ENCODE measurements at regions not wholly inside any gene's neighbourhood (a gene's known extent, or its start where the extent isn't known, plus 50 kb on each side); places are given as distances from the start of the nearest gene placed in this dataset.

DNA sequence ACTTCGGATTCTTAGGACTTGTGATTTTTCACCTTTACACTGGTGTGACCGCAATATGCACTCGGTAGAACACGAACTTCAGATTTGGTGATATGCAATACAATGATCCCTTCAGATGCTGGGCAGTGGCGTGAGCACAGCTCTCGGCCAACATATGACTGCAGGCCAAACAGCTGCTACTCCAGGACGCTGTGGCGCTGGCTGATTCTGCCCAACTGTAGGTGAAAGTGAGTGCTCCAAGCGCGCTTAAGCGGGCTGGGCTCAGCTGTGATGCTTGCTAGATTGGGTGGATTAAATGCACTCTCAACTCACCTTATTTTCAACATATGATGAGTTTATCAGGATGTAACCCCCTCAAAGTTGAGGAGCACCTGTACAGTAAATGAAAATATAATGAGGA, 137.6 kb upstream of the RET start:
- TF ChIP-seq SUZ12 (IDR thresholded peaks at IDR 0.05) (no peak), ARNT (IDR thresholded peaks at IDR 0.05) (no peak), LEF1 (IDR thresholded peaks at IDR 0.05; ENCODE audit: borderline replicate concordance) (no peak), FOXA1 (IDR thresholded peaks at IDR 0.05) (no peak), SP1 (IDR thresholded peaks at IDR 0.05) (no peak)
- no peak for DNase-seq (ENCODE audit: extremely low spot score)
- ChIA-PET CTCF (no interaction called here), POLR2A (no interaction called here)

DNA sequence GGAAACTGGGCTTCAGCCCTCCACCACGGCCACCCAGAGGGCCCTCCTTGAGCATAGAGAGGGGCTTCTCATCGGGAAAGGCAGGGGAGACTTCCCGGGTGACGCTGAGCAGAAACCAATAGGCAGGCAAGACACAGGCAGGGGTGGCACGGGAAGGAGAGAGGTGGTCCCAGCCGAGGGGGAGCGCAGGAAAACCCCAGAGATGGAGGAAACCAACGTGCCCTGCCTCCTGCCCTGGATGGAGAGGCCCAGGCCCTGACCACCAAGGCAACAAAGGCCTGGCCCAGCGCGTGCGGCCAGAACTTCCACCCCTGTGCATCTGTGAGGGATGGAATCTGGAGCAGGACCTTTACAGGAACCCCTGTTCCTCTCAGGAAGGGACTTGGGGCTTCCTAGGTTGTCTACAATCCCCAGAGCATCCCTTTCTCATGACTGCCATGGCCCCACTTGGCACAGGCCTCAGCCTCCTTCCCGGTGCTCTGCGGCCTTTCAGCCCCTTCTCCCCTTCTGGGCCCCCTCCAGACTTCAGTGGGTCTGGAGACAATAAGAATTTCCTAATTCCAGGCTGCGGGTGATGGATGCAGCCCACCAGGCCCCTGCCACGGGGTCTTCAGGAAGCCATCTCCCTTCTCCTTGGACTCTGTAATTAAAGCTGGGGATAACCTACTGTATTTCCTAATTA, 137.0 kb upstream of the RET start:
- CTCF ChIA-PET = no interaction called here
- no peak for TF ChIP-seq L3MBTL2 (conservative IDR thresholded peaks at IDR 0.05)
- TF ChIP-seq FOXK2 (IDR thresholded peaks at IDR 0.05) = no peak
- no peak for TF ChIP-seq NFRKB (IDR thresholded peaks at IDR 0.05)
- TF ChIP-seq LEF1 (IDR thresholded peaks at IDR 0.05; ENCODE audit: borderline replicate concordance) = no peak
- TF ChIP-seq SUZ12 (IDR thresholded peaks at IDR 0.05) = no peak
- TF ChIP-seq, protein P1, sequence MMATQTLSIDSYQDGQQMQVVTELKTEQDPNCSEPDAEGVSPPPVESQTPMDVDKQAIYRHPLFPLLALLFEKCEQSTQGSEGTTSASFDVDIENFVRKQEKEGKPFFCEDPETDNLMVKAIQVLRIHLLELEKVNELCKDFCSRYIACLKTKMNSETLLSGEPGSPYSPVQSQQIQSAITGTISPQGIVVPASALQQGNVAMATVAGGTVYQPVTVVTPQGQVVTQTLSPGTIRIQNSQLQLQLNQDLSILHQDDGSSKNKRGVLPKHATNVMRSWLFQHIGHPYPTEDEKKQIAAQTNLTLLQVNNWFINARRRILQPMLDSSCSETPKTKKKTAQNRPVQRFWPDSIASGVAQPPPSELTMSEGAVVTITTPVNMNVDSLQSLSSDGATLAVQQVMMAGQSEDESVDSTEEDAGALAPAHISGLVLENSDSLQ (IDR thresholded peaks at IDR 0.05) = no peak
- no peak for TF ChIP-seq BHLHE40 (IDR thresholded peaks at IDR 0.05; ENCODE audit: borderline replicate concordance)
- TF ChIP-seq TARDBP (IDR thresholded peaks at IDR 0.05) = no peak
- no peak for TF ChIP-seq ARNT (IDR thresholded peaks at IDR 0.05)
- no peak for TF ChIP-seq ZNF384 (IDR thresholded peaks at IDR 0.05)
- TF ChIP-seq CTBP1 (IDR thresholded peaks at IDR 0.05; ENCODE audit: borderline replicate concordance) = no peak
- no peak for TF ChIP-seq HDGF (IDR thresholded peaks at IDR 0.05; ENCODE audit: borderline replicate concordance)
- TF ChIP-seq FOXA1 (IDR thresholded peaks at IDR 0.05) = no peak
- no peak for TF ChIP-seq FOXM1 (IDR thresholded peaks at IDR 0.05; ENCODE audit: borderline replicate concordance)
- no peak for TF ChIP-seq SP1 (IDR thresholded peaks at IDR 0.05)
- no peak for TF ChIP-seq ELF4 (IDR thresholded peaks at IDR 0.05)
- POLR2A ChIA-PET = no interaction called here
- DNase-seq (ENCODE audit: extremely low spot score) = no peak

DNA sequence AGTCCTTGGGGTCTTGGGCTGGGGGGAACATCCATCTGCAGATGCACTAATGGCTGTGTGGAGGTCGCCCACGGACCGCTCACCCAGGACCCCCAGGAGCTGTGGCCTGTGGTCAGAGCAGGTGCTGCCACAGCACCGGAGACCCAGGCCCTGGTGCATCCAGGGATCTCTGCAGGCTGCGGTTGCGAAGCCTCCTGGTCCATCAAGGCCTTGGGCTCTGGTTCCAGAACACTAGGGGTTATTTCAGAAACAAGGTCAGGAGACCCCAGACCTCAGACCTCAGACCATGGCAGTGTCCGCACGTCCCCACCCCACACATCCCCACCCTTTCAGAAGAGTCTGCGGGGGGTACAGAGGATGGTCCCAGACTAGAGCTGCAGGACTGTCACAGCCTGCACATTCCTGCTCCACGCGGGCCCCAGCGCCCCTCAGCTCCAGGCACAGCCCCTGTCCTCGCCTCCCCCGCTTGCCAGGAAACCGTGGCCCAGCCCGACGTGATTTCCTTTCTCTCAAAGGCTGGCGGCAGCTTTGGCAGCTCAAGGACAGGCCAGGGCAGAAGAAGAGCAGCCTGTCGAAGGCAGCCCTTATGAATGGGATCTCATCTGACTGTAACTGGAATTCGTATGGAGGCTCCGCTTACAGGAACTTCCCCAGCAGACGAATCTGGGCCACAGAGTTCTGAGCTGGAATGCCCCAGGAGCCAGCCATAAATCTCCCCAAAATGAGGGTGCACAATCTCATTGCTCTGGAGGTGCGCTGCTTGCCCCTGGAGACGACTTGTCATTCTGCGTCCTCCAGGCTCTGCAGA, 136.2 kb upstream of the RET start:
- no peak for TF ChIP-seq FOXM1 (IDR thresholded peaks at IDR 0.05; ENCODE audit: borderline replicate concordance)
- TF ChIP-seq SUZ12 (IDR thresholded peaks at IDR 0.05) = no peak
- POLR2A ChIA-PET = no interaction called here
- no peak for DNase-seq (ENCODE audit: extremely low spot score)
- CTCF ChIA-PET = no interaction called here

- DNase-seq (ENCODE audit: extremely low spot score) = no peak
- POLR2A ChIA-PET = no interaction called here
- no peak for TF ChIP-seq ARNT (IDR thresholded peaks at IDR 0.05)
- no peak for TF ChIP-seq SP1 (IDR thresholded peaks at IDR 0.05)
- TF ChIP-seq ELF4 (IDR thresholded peaks at IDR 0.05) = no peak
- TF ChIP-seq FOXK2 (IDR thresholded peaks at IDR 0.05) = no peak
- TF ChIP-seq L3MBTL2 (conservative IDR thresholded peaks at IDR 0.05) = no peak
- no peak for TF ChIP-seq FOXA1 (IDR thresholded peaks at IDR 0.05)
- no peak for TF ChIP-seq BHLHE40 (IDR thresholded peaks at IDR 0.05; ENCODE audit: borderline replicate concordance)
- TF ChIP-seq TARDBP (IDR thresholded peaks at IDR 0.05) = no peak
- TF ChIP-seq NFRKB (IDR thresholded peaks at IDR 0.05) = no peak
- no peak for TF ChIP-seq ZNF384 (IDR thresholded peaks at IDR 0.05)
- TF ChIP-seq CTBP1 (IDR thresholded peaks at IDR 0.05; ENCODE audit: borderline replicate concordance) = no peak
- no peak for TF ChIP-seq SUZ12 (IDR thresholded peaks at IDR 0.05)
- no peak for TF ChIP-seq HDGF (IDR thresholded peaks at IDR 0.05; ENCODE audit: borderline replicate concordance)
- no peak for TF ChIP-seq LEF1 (IDR thresholded peaks at IDR 0.05; ENCODE audit: borderline replicate concordance)
- TF ChIP-seq FOXM1 (IDR thresholded peaks at IDR 0.05; ENCODE audit: borderline replicate concordance) = no peak
- TF ChIP-seq, protein P1 (IDR thresholded peaks at IDR 0.05) = no peak
- CTCF ChIA-PET = no interaction called here
Observed at GRCh38 chr10:42941295-42941644, 135.6 kb upstream of the RET start.

- TF ChIP-seq FOXK2 (IDR thresholded peaks at IDR 0.05) (no peak), FOXA1 (IDR thresholded peaks at IDR 0.05) (no peak), TARDBP (IDR thresholded peaks at IDR 0.05) (no peak), ELF4 (IDR thresholded peaks at IDR 0.05) (no peak)
- no peak for DNase-seq (ENCODE audit: extremely low spot score)
- ChIA-PET CTCF (no interaction called here), POLR2A (no interaction called here)
Observed at GRCh38 chr10:42941790-42942189, 135.1 kb upstream of the RET start.

GRCh38 chr10:42942279-42942950, 134.5 kb upstream of the RET start:
- TF ChIP-seq HDGF (IDR thresholded peaks at IDR 0.05; ENCODE audit: borderline replicate concordance) = no peak
- TF ChIP-seq ZNF384 (IDR thresholded peaks at IDR 0.05) = no peak
- POLR2A ChIA-PET = interaction anchor here (0.9 kb wide), 1 partner anchor 159 kb away, joined by 3 read pairs; no protein-coding TSS in a partner anchor
- no peak for DNase-seq (ENCODE audit: extremely low spot score)
- CTCF ChIA-PET = interaction anchor here (0.6 kb wide), 1 partner anchor 1419 kb away, joined by 3 read pairs; no protein-coding TSS in a partner anchor

All from HEK293T (cell line).